ENCODE measurements at regions not wholly inside any gene's neighbourhood (a gene's known extent, or its start where the extent isn't known, plus 50 kb on each side); places are given as distances from the start of the nearest gene placed in this dataset.

DNA sequence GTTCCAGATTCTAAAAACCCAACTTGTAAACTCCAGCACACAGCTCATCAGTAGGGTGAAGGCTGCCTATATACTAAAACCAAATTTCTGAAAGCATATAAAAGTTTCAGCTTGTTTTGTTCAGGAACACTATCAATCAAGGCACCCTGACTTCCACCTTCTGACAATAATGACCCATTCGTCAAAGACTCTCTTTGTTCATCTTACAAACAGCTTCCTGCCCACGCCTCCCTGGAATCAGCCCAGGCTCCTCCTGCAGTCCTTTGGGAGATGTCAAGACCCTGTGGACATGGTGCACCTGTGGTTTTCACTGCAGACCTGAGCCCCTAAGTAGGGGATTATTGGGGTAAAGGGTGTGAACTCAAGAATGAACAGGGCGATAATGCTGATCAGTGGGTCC lies 178.9 kb upstream of the CAMK1G start:
- no peak for DNase-seq (ENCODE audit: low read depth)
- no peak overlapping the region for H3K4me3 ChIP-seq (ENCODE audit: low read depth, low read length)
- TF ChIP-seq, protein P1, sequence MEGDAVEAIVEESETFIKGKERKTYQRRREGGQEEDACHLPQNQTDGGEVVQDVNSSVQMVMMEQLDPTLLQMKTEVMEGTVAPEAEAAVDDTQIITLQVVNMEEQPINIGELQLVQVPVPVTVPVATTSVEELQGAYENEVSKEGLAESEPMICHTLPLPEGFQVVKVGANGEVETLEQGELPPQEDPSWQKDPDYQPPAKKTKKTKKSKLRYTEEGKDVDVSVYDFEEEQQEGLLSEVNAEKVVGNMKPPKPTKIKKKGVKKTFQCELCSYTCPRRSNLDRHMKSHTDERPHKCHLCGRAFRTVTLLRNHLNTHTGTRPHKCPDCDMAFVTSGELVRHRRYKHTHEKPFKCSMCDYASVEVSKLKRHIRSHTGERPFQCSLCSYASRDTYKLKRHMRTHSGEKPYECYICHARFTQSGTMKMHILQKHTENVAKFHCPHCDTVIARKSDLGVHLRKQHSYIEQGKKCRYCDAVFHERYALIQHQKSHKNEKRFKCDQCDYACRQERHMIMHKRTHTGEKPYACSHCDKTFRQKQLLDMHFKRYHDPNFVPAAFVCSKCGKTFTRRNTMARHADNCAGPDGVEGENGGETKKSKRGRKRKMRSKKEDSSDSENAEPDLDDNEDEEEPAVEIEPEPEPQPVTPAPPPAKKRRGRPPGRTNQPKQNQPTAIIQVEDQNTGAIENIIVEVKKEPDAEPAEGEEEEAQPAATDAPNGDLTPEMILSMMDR (conservative IDR thresholded peaks at IDR 0.05; ENCODE audit: low read depth, low read length), result no peak

DNA sequence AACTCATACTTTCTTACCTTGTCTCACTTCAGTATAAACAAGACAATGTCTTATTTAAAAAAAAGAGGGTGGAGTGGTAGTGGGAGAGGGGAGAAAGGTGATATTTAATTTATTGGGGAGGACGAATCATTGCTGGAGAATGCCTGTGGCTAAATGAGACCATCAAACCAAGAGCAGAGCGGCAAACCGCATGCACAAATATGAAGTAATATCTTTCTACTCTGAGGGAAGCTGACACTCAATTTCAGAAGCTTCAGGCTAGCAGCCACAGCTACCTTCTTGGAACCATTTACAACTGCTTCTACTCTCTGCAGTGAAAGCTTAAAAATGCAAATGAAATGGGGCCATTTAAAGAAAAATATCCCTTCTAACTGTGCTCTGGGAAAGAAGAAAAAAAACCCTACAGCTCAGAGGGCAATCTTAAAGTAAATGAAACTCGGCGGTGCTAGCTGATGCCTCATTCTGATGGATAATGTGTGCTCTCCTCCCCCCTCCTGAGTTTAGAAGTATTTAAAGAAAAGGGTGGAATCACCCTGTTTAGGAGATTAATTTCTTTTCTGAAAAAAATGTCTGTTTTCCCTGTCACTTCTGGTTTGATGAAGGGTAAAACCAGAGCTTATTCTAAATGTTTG lies 178.2 kb upstream of the CAMK1G start:
- no peak for DNase-seq (ENCODE audit: low read depth)
- TF ChIP-seq, protein P1 (conservative IDR thresholded peaks at IDR 0.05; ENCODE audit: low read depth, low read length), result no peak
- H3K4me3 ChIP-seq (ENCODE audit: low read depth, low read length), result no peak overlapping the region

DNA sequence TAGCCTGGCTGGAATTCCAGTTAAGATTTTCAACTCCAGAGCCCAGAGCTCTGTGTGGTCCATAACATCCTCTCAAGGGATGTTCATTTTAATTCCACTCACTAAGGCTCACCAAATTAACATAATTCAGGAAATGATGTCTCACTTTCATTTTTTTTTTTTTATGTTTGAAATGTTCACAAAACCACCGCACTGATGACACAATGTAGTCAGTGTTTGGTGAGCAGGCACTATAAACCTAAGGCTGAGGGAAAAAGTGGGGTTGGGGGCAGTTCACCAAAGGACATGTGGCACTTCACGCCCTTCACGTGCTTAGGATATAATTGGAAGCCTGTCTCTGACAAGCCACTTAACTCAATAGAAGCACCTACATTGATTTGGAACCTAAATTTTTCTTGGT lies 177.3 kb upstream of the CAMK1G start:
- TF ChIP-seq, protein P1 (conservative IDR thresholded peaks at IDR 0.05; ENCODE audit: low read depth, low read length), result no peak
- no peak overlapping the region for H3K4me3 ChIP-seq (ENCODE audit: low read depth, low read length)
- DNase-seq (ENCODE audit: low read depth), result no peak

DNA sequence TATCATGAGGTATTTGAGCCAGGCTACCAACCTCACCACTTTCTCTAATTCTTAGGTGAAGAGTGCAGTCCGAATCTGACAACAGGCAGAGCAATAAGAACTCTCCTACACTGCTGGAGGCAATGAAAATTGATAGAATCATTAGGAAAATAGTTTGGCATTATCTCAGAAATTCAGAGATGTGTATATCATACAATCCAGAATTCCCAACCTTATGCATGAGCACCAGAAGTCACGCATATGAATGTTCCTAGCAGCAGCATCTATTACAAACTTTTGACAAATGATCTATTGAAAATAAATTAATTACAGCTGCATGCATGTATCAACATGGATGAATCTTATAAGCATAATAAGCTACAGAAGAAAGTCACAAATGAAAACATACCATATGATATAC lies 176.9 kb upstream of the CAMK1G start:
- H3K4me3 ChIP-seq (ENCODE audit: low read depth, low read length), result no peak overlapping the region
- TF ChIP-seq, protein P1 (conservative IDR thresholded peaks at IDR 0.05; ENCODE audit: low read depth, low read length), result no peak
- no peak for DNase-seq (ENCODE audit: low read depth)

DNA sequence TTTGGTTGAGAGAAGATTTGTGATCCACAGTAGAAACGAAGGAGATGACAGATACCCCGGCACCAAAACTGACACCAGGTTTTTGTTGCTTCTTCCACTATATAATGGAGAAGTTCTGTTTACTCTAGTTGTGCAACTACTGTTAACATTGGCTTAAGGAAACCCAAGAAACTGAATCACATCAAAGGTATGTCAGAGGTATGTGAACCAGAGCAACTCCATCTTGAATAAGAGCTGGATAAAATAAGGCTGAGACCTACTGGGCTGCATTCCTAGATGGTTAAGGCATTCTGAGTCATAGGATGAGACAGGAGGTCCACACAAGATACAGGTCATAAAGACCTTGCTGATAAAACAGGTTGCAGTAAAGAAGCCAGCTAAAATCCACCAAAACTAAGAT lies 173.7 kb upstream of the CAMK1G start:
- H3K4me3 ChIP-seq (ENCODE audit: low read depth, low read length), result no peak overlapping the region
- no peak for DNase-seq (ENCODE audit: low read depth)
- TF ChIP-seq, protein P1 (conservative IDR thresholded peaks at IDR 0.05; ENCODE audit: low read depth, low read length), result no peak

DNA sequence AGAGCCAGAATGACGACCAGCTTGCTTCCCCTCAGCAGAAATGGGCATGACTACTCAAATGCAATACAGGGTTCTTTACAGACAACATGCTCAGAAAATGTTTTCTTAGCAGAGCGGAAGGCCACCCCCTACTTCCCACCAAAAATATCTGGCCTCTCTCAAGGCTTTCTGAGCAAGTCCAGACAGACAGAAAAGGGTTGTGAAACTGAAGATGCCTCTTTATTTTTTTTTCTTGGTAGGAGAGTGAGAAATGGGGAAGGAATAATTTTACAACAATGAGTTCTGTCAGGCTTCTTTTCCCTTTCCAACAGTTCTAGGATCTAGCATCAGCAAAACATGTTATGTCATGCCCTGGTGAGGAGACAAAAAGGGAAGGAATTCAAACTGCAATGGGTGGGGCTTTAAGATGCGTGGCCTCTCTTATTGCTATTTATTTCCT lies 172.0 kb upstream of the CAMK1G start:
- no peak overlapping the region for H3K4me3 ChIP-seq (ENCODE audit: low read depth, low read length)
- TF ChIP-seq, protein P1 (conservative IDR thresholded peaks at IDR 0.05; ENCODE audit: low read depth, low read length), result no peak
- no peak for DNase-seq (ENCODE audit: low read depth)

DNA sequence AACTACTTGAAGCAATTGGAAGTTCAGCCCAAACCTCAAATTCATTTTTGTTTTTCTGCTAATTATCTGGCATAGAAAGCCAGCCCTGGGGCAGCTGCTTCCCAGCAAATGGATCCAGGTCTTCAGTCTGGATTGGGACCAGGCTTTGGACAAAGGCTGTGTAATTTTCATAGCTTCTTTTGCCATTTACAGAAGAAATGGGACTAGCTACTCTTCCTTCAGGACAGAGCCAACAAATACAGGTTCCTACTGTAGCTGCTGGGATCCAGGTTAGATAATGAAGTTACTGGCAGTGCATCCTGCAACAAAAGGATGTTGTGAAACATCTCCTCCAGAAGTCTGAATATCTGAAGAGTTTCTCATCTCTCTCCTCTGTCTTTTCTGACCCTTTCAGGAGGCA lies 171.5 kb upstream of the CAMK1G start:
- DNase-seq (ENCODE audit: low read depth), result no peak
- TF ChIP-seq, protein P1 (conservative IDR thresholded peaks at IDR 0.05; ENCODE audit: low read depth, low read length), result no peak
- H3K4me3 ChIP-seq (ENCODE audit: low read depth, low read length), result no peak overlapping the region
